Liver (tissue), 3 donors: ENCODE measurements at regions not wholly inside any gene's neighbourhood (a gene's known extent, or its start where the extent isn't known, plus 50 kb on each side); places are given as distances from the start of the nearest gene placed in this dataset.

Experiments used
- CTCF ChIP-seq: fragments of 150-350 bp; IDR thresholded peaks from 2 replicates; pipeline ENCODE4 v1.5.1; 2017; ENCODE audit warnings: improper control_type of control experiment, low read depth, low read length; ENCODE audit not compliant: missing input control
- GABPA ChIP-seq, 2 donors: IDR thresholded peaks in 1 of 2; conservative IDR thresholded peaks in 1 of 2; 2 replicates each; pipeline ENCODE4 v1.6.1; 2016; ENCODE audit warnings: antibody characterized with exemption in 2 of 2, mild to moderate bottlenecking in 1 of 2, moderate library complexity in 1 of 2
- JUND ChIP-seq, 2 donors: IDR thresholded peaks; 2 replicates each; pipeline ENCODE4 v1.6.1; 2016; ENCODE audit warnings: antibody characterized with exemption in 2 of 2
- ZBTB33 ChIP-seq: IDR thresholded peaks from 2 replicates; pipeline ENCODE4 v1.6.1; 2016; ENCODE audit warnings: antibody characterized with exemption
- TF ChIP-seq, protein P1 (sequence below): IDR thresholded peaks from 2 replicates; pipeline ENCODE4 v1.6.1; 2016; ENCODE audit warnings: antibody characterized with exemption, mild to moderate bottlenecking
- TF ChIP-seq, protein P2 (sequence below): IDR thresholded peaks from 2 replicates; pipeline ENCODE4 v1.6.1; 2016; ENCODE audit warnings: antibody characterized with exemption
- donor health status: healthy.
- donor health status: healthy.

GRCh38 chr10:44685220-44685619 is 225.9 kb upstream of the TMEM72 start:
- TF ChIP-seq CTCF = no peak
- TF ChIP-seq, protein P1, sequence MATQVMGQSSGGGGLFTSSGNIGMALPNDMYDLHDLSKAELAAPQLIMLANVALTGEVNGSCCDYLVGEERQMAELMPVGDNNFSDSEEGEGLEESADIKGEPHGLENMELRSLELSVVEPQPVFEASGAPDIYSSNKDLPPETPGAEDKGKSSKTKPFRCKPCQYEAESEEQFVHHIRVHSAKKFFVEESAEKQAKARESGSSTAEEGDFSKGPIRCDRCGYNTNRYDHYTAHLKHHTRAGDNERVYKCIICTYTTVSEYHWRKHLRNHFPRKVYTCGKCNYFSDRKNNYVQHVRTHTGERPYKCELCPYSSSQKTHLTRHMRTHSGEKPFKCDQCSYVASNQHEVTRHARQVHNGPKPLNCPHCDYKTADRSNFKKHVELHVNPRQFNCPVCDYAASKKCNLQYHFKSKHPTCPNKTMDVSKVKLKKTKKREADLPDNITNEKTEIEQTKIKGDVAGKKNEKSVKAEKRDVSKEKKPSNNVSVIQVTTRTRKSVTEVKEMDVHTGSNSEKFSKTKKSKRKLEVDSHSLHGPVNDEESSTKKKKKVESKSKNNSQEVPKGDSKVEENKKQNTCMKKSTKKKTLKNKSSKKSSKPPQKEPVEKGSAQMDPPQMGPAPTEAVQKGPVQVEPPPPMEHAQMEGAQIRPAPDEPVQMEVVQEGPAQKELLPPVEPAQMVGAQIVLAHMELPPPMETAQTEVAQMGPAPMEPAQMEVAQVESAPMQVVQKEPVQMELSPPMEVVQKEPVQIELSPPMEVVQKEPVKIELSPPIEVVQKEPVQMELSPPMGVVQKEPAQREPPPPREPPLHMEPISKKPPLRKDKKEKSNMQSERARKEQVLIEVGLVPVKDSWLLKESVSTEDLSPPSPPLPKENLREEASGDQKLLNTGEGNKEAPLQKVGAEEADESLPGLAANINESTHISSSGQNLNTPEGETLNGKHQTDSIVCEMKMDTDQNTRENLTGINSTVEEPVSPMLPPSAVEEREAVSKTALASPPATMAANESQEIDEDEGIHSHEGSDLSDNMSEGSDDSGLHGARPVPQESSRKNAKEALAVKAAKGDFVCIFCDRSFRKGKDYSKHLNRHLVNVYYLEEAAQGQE = no peak
- TF ChIP-seq GABPA (IDR thresholded peaks at IDR 0.05 in 1 of 2, conservative IDR thresholded peaks at IDR 0.05 in 1 of 2) = no peak
- TF ChIP-seq JUND (IDR thresholded peaks at IDR 0.05) = no peak
- TF ChIP-seq ZBTB33 = no peak
- TF ChIP-seq, protein P2, sequence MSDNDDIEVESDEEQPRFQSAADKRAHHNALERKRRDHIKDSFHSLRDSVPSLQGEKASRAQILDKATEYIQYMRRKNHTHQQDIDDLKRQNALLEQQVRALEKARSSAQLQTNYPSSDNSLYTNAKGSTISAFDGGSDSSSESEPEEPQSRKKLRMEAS = no peak
